Gastrocnemius medialis (tissue), 4 donors: ENCODE measurements at regions not wholly inside any gene's neighbourhood (a gene's known extent, or its start where the extent isn't known, plus 50 kb on each side); places are given as distances from the start of the nearest gene placed in this dataset.
"Not testable (repeated sequence)": the region's sequence is repeated elsewhere in the genome, so short reads cannot be mapped to it uniquely, and the experiment has no call there.

Experiments
- ATAC-seq, 2 donors: fragments of 150-250 bp; one replicate each; pipeline ENCODE4 v1.9.1; 2016
- DNase-seq, 2 donors: peaks; one replicate each; pipeline ENCODE4 v3.0.0-alpha.2; 2019
- H3K27ac ChIP-seq, 4 donors: fragments of 200-600 bp; sonication (generic); 1 replicate in 1 of 4; 2 replicates in 3 of 4; pipeline ENCODE4 v1.5.1; 2016 to 2018; ENCODE audit warnings: mild to moderate bottlenecking in 2 of 4, moderate library complexity in 1 of 4
- H3K27me3 ChIP-seq, 3 donors: fragments of 200-600 bp; sonication (generic) in 2 of 3; 1 replicate in 1 of 3; 2 replicates in 2 of 3; pipeline versions ENCODE4 v1.5.1 to v1.6.0; 2016 to 2019; ENCODE audit warnings: mild to moderate bottlenecking in 1 of 3, moderate library complexity in 1 of 3
- H3K36me3 ChIP-seq, 2 donors: fragments of 200-600 bp; sonication (generic) in 1 of 2; one replicate each; pipeline ENCODE4 v1.5.1; 2017 to 2018
- H3K4me1 ChIP-seq, 2 donors: fragments of 200-600 bp; sonication (generic) in 1 of 2; one replicate each; pipeline ENCODE4 v1.5.1; 2016 to 2017; ENCODE audit warnings: mild to moderate bottlenecking in 2 of 2
- H3K4me3 ChIP-seq, 4 donors: fragments of 200-600 bp; sonication (generic) in 3 of 4; 1 replicate in 1 of 4; 2 replicates in 3 of 4; pipeline ENCODE4 v1.5.1; 2016 to 2019; ENCODE audit warnings: mild to moderate bottlenecking in 2 of 4
- H3K9me3 ChIP-seq, 3 donors: fragments of 200-600 bp; sonication (generic) in 2 of 3; 1 replicate in 1 of 3; 2 replicates in 2 of 3; pipeline ENCODE4 v1.5.1; 2016 to 2019
- POLR2A ChIP-seq, 2 donors: fragments of 450-650 bp; IDR thresholded peaks; one replicate each; pipeline ENCODE4 v1.6.1; 2017; ENCODE audit warnings: antibody characterized with exemption in 2 of 2, mild to moderate bottlenecking in 2 of 2, moderate library complexity in 2 of 2
- in situ Hi-C, 4 donors: fragments of 200-750 bp; cut with MboI; loops; one replicate each; pipeline versions ENCODE4 v1.15.0 to v1.8.0; 2017; ENCODE audit warnings: low sequenced_read_pairs in 4 of 4
- intact Hi-C: fragments of 100-400 bp; cut with DNase I; formaldehyde crosslinking; loops from one replicate; pipeline ENCODE4 v1.15.1; 2023; ENCODE audit warnings: low total_unique reads
- TF ChIP-seq, protein P1 (sequence below), 5 experiments: fragments of 450-650 bp in 3 of 5; fragments of 200-600 bp in 2 of 5; sonication (generic) in 2 of 5; IDR thresholded peaks in 4 of 5; conservative IDR thresholded peaks in 1 of 5; 1 replicate in 4 of 5; 2 replicates in 1 of 5; pipeline ENCODE4 v1.5.1; 2016 to 2019; ENCODE audit warnings: antibody characterized with exemption in 5 of 5, mild to moderate bottlenecking in 3 of 5, moderate library complexity in 3 of 5

DNA sequence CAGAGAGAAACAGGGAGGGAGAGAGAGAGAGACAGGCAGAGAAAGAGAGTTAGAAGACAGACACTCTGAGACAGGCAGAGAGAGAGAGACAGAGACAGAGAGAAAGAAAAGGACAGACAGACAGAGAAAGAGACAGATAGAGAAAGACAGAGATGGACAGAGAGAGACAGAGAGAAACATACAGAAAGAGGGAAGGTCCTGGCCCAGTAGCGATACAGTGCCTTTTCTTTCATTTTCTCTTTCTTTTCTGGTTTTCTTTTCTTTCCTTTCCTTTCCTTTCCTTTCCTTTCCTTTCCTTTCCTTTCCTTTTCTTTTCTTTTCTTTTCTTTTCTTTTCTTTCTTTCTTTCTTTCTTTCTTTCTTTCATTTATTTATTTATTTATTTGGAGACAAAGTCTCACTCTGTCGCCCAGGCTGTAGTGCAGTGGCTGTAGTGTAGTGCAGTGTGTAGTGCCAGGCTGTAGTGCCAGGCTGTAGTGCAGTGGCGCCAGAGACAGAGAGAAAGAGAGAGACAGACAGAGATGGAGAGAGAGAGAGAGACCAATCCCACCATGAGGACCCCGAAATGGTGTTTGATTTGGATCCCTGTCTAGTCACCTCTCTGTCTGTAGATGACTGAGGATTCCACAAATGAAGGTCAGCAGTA is 1501.5 kb upstream of the DEFB115 start:
- H3K27me3 ChIP-seq, H3K36me3 ChIP-seq, in situ Hi-C loops, H3K4me1 ChIP-seq, H3K9me3 ChIP-seq, intact Hi-C loops, H3K27ac ChIP-seq, DNase-seq, H3K4me3 ChIP-seq, ATAC-seq: not testable (repeated sequence)

DNA sequence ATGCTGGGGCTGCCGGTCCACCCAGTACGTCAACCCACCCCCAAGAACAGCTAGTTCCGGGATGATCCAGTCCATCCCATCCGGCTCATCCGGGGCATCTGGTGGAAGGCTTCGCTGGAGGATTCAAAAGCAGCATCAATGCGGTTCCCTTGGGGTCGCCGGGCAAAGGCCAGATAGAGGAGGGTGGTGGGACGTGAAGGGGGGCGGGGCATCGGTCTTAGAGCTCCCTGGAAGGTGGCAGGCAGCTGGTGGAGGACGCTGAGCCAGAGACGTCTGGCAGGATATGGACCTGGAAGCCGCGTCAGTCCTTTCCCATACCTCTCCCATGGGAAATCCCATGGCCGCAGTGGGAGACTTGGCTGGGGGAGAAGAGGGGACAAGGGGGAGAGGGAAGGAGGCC is 1500.8 kb upstream of the DEFB115 start:
- intact Hi-C loops (no loop called here), in situ Hi-C loops (no loop called here)
- H3K9me3 ChIP-seq: no peaks in the 10 kb centered on the region
- no peaks in the 10 kb centered on the region for H3K36me3 ChIP-seq
- H3K27ac ChIP-seq: no peak overlapping the region
- DNase-seq (no peak), ATAC-seq (no peak)
- TF ChIP-seq, protein P1, sequence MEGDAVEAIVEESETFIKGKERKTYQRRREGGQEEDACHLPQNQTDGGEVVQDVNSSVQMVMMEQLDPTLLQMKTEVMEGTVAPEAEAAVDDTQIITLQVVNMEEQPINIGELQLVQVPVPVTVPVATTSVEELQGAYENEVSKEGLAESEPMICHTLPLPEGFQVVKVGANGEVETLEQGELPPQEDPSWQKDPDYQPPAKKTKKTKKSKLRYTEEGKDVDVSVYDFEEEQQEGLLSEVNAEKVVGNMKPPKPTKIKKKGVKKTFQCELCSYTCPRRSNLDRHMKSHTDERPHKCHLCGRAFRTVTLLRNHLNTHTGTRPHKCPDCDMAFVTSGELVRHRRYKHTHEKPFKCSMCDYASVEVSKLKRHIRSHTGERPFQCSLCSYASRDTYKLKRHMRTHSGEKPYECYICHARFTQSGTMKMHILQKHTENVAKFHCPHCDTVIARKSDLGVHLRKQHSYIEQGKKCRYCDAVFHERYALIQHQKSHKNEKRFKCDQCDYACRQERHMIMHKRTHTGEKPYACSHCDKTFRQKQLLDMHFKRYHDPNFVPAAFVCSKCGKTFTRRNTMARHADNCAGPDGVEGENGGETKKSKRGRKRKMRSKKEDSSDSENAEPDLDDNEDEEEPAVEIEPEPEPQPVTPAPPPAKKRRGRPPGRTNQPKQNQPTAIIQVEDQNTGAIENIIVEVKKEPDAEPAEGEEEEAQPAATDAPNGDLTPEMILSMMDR (IDR thresholded peaks at IDR 0.05 in 4 of 5, conservative IDR thresholded peaks at IDR 0.05 in 1 of 5): no peak
- no peak for TF ChIP-seq POLR2A (IDR thresholded peaks at IDR 0.05)
- H3K4me3 ChIP-seq: no peak overlapping the region
- H3K4me1 ChIP-seq: no peaks in the 10 kb centered on the region
- H3K27me3 ChIP-seq: peaks cover 0 to 3% (median 0%) of the 10 kb centered on the region in 3 donors

GRCh38 chr20:29761621-29762385 is 1495.7 kb upstream of the DEFB115 start:
- intact Hi-C loops, H3K4me3 ChIP-seq, H3K4me1 ChIP-seq, in situ Hi-C loops, H3K27ac ChIP-seq, H3K9me3 ChIP-seq, ATAC-seq, DNase-seq, H3K27me3 ChIP-seq, H3K36me3 ChIP-seq: not testable (repeated sequence)

DNA sequence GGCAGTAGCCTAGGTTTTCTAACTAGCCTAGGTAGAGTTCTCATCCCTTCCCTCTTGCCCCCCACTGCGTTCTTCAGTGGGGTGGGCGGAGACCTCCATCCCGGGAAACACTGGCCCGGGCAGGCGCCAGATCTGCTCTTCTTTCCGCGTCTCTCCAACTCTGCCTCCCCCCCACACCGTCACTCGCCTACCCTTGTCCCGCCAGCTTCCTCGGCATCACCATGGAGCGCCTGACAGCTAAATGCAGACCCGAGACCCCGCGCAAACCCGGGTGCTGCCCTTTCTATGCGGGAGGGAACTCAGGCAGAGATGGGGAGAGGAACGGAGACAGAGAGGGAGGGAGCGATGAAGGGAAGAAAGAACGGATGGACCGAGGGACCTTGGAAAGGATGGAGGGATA is 1494.8 kb upstream of the DEFB115 start:
- in situ Hi-C loops (no loop called here), intact Hi-C loops (no loop called here)
- H3K4me1 ChIP-seq: no peaks in the 10 kb centered on the region
- no peak overlapping the region for H3K4me3 ChIP-seq
- no peak overlapping the region for H3K27ac ChIP-seq
- H3K9me3 ChIP-seq: no peaks in the 10 kb centered on the region
- H3K27me3 ChIP-seq: no peaks in the 10 kb centered on the region
- H3K36me3 ChIP-seq: no peaks in the 10 kb centered on the region
- DNase-seq (no peak), ATAC-seq (no peak)
- no peak for TF ChIP-seq POLR2A (IDR thresholded peaks at IDR 0.05)

DNA sequence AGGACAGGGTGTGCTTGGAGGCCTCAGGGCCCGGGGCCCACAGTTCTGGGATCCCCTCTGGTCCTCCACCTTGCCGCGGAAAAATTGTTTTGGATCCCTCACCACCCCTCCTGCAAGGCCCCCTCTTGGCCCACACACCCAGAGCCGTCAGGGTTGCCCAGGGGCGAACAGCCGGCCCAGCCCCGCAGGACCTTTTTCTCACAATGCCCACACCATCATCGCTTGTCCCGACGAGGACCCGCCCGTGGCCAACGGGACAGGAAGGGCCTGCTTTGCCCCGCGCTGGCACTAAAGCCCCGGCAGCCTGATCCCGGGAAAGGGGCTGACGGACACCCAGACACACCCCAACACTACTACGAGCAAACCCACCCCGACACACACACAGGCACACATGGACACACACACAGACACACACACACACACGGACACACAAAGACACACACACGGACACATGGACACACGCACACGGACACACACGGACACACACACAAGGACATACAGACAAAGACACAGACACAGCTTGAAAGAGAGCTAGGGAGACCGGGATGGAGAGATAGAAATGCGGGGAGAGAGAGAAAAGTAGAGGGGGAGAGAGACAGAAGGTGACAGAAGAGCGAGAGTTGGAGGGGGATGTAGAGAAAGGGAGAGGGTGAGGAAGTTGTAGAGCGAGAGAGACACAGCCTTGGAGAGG is 1493.5 kb upstream of the DEFB115 start:
- H3K27ac ChIP-seq: no peak overlapping the region
- ATAC-seq: no peak
- TF ChIP-seq, protein P1 (IDR thresholded peaks at IDR 0.05 in 4 of 5, conservative IDR thresholded peaks at IDR 0.05 in 1 of 5): no peak
- TF ChIP-seq POLR2A (IDR thresholded peaks at IDR 0.05): no peak

DNA sequence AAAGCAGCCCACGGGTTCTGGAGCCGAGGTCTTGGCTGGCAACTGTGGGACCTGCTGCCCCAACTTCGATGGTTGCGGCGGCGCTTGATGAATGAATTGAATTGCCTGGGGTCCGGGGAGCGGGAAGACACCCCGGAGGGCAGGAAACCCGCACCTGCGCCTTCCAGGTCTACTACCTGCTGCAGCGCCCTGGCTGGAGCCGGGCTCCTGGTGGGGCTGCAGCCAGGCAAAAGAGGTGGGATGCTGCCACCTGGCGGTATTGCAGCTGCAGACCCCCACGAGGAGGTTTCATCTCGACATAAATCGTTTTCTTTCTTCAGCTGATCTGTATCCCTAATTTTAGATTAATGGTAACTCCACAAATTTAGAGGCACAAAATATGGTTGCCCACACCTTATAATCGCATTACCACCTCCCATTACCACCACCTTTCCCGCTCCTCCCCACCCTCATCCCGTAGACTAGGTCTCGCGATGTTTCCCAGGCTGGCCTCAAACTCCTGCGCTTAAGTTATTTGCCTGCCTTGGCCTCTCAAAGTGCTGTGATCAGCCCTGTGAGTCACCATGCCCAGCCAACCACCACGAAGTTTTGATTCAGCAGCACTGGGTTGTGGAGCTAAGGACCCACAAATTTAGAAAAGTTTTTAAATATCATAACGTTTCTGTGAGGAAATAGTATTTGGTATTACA is 1492.4 kb upstream of the DEFB115 start:
- H3K9me3 ChIP-seq, H3K27ac ChIP-seq, H3K4me1 ChIP-seq, intact Hi-C loops, DNase-seq, H3K4me3 ChIP-seq, ATAC-seq, H3K36me3 ChIP-seq, in situ Hi-C loops, H3K27me3 ChIP-seq: not testable (repeated sequence)

More for the DNA sequence above, 1493.5 kb upstream of the DEFB115 start:
- in situ Hi-C loops: no loop called here
- DNase-seq: no peak
- Histone ChIP-seq H3K9me3 (no peaks in the 10 kb centered on the region), H3K4me3 (no peak overlapping the region), H3K36me3 (no peaks in the 10 kb centered on the region), H3K4me1 (no peaks in the 10 kb centered on the region), H3K27me3 (no peaks in the 10 kb centered on the region)
- intact Hi-C loops: no loop called here

- intact Hi-C loops, ATAC-seq, H3K4me1 ChIP-seq: not testable (repeated sequence)
Measured at GRCh38 chr20:29778033-29778432, 1479.4 kb upstream of the DEFB115 start.

DNA sequence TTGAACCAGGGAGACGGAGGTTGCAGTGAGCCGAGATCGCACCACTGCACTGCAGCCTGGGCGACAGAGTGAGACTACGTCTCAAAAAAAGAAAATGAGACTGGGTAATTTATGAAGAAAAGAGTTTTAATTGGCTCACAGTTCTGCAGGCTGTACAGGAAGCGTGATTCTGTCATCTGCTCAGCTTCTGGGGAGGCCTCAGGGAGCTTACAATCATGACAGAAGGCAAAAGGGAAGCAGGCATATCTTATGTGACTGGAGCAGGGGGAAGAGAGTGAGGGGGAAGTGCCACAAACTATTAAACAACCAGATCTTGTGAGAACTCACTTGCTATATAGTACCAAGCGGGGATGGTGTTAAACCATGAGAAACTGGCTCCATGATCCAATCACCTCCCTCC is 1476.2 kb upstream of the DEFB115 start:
- DNase-seq, H3K4me1 ChIP-seq, in situ Hi-C loops, H3K27ac ChIP-seq, H3K4me3 ChIP-seq, H3K9me3 ChIP-seq, intact Hi-C loops, ATAC-seq, H3K36me3 ChIP-seq, H3K27me3 ChIP-seq: not testable (repeated sequence)

More at GRCh38 chr20:29778033-29778432, 1479.4 kb upstream of the DEFB115 start:
- DNase-seq, H3K27ac ChIP-seq, H3K36me3 ChIP-seq, H3K9me3 ChIP-seq, H3K4me3 ChIP-seq, H3K27me3 ChIP-seq, in situ Hi-C loops: not testable (repeated sequence)

DNA sequence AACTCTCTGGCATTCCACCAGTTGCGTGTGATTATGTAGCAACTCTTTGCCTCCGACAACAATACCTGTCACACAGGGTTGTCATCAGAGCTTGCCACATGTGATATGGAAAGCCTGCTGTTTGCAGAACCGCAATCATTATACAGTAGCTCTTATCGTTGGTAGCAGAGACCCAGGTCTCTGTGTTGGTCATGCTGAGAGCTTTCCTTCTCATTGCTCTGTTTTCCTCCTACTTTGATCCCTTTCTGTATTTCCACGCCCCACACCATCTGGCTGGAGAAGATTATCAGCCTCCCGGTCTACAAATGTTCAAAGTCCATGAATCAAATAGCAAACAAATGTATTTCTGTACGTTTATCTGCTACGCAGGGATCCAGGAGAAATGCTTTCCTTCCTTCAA is 1475.6 kb upstream of the DEFB115 start:
- H3K27me3 ChIP-seq, H3K4me3 ChIP-seq, H3K9me3 ChIP-seq, in situ Hi-C loops, H3K27ac ChIP-seq, intact Hi-C loops, DNase-seq, H3K36me3 ChIP-seq, ATAC-seq, H3K4me1 ChIP-seq: not testable (repeated sequence)
